Activated CD8-positive, alpha-beta memory T cell treated with anti-CD3 and anti-CD28 coated beads, Interleukin-2, amount 10 ng/mL, durations not matched to agents 7 days and 5 days (primary cell): ENCODE measurements at regions not wholly inside any gene's neighbourhood (a gene's known extent, or its start where the extent isn't known, plus 50 kb on each side); places are given as distances from the start of the nearest gene placed in this dataset.

Source experiments
- ATAC-seq: fragments of 150-1000 bp; cut with Tn5 transposase; one replicate; pipeline ENCODE4 v1.10.0; 2021; ENCODE audit warnings: moderate library complexity
- CTCF ChIA-PET: fragments of 350-600 bp; sonication (Branson Sonifier 250); formaldehyde crosslinking; loops from one replicate; lab custom pipeline; 2021; ENCODE audit warnings: antibody characterized with exemption; lab: Charles Lee
- DNase-seq: peaks from one replicate; pipeline ENCODE4 v3.0.0-alpha.2; 2020
- H3K27ac Mint-ChIP-seq: one replicate; pipeline ENCODE4 v1.8.0; 2021; ENCODE audit warnings: mild to moderate bottlenecking, mixed read lengths
- H3K27me3 Mint-ChIP-seq: one replicate; pipeline ENCODE4 v1.8.0; 2021; ENCODE audit warnings: mixed read lengths
- H3K36me3 Mint-ChIP-seq: one replicate; pipeline ENCODE4 v1.8.0; 2021; ENCODE audit warnings: mild to moderate bottlenecking, mixed read lengths
- H3K4me1 Mint-ChIP-seq: one replicate; pipeline ENCODE4 v1.8.0; 2021; ENCODE audit warnings: mixed read lengths
- H3K4me3 Mint-ChIP-seq: one replicate; pipeline ENCODE4 v1.8.0; 2021; ENCODE audit warnings: mild to moderate bottlenecking, moderate library complexity, mixed read lengths
- H3K9me3 Mint-ChIP-seq: one replicate; pipeline ENCODE4 v1.8.0; 2022; ENCODE audit warnings: low read depth, mixed read lengths

DNA sequence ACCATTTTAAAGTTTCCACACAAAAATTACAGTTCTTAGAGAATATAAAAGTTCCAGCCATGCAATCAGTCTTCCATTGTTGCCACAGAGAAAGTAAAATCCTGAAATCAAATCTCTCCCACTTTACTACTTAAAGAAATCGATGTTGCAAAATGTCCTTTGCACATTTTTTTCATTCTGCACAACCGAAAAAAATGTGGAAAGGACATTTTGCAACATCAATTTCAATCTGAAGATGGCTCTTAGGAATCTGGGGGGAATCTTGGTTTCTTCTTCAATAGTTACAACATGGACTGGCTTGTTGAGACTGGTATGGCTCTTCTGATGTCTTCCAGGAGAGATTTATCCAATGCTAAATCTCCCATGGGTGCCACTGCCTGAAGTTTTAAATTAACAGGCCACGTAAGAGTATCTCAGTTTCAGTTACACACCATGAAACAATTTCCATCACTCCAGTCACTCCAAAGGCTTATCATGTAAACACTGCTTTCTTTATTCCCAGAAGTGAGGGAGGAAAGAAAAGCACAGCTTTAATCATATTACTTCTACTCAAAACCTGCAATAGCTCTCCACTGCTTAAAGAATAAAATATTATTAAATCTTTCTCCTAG is 55.8 kb upstream of the CTNNB1 start:
- Mint-ChIP-seq H3K4me3 (no peak overlapping the region), H3K27me3 (peaks cover 19% of the 10 kb centered on the region), H3K27ac (no peak overlapping the region), H3K36me3 (peaks cover 1% of the 10 kb centered on the region), H3K9me3 (peaks cover 5% of the 10 kb centered on the region), H3K4me1 (no peaks in the 10 kb centered on the region)
- CTCF ChIA-PET: no interaction called here
- DNase-seq: no peak
- no peak for ATAC-seq

DNA sequence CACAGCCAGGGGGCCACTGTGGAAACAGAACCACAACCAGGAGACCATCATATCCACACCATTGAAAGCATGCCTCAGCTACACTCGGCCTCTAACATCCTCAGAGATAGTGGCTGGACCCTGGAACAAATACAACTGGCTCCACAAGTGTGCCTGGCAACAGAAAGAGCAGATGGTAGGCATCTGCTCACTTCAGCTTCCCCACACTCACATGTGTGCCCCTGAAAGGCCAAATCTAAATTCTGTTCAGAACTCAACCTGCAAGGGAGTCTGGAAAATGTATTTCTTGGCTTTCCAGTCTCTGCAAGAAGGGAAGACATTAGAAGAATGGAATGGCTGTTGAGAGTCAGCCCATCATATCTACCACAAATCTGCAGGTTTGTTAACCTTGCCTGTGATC is 54.7 kb upstream of the CTNNB1 start:
- no peak for ATAC-seq
- Mint-ChIP-seq H3K36me3 (peaks cover 1% of the 10 kb centered on the region), H3K27ac (no peak overlapping the region)

DNA sequence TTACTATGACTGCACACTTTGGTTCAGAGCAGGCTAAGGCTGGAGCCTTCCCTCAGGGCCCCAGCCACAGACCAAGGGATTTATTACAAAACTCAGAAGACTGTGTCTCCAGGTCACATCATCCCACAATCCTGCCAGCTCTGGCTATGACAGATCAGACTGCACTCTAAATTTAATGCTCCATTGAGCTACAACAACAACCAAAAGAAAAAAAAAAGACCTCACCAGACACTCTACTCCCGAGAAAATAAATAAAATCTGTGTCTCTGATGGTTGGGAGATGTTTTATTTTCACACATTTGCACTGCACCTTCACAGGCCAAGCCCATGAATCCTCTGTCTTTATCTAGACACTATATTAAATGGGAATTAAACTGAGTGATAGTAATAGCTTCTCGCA is 50.8 kb upstream of the CTNNB1 start:
- Mint-ChIP-seq H3K27me3 (peaks cover 11% of the 10 kb centered on the region), H3K27ac (no peak overlapping the region), H3K4me3 (no peak overlapping the region), H3K4me1 (no peaks in the 10 kb centered on the region), H3K36me3 (peaks cover 1% of the 10 kb centered on the region), H3K9me3 (peaks cover 5% of the 10 kb centered on the region)
- CTCF ChIA-PET: no interaction called here
- no peak for ATAC-seq
- DNase-seq: no peak

More for the DNA sequence above, 54.7 kb upstream of the CTNNB1 start:
- Mint-ChIP-seq H3K4me3 (no peak overlapping the region), H3K9me3 (peaks cover 5% of the 10 kb centered on the region), H3K4me1 (no peaks in the 10 kb centered on the region), H3K27me3 (peaks cover 24% of the 10 kb centered on the region)
- CTCF ChIA-PET: no interaction called here
- no peak for DNase-seq

DNA sequence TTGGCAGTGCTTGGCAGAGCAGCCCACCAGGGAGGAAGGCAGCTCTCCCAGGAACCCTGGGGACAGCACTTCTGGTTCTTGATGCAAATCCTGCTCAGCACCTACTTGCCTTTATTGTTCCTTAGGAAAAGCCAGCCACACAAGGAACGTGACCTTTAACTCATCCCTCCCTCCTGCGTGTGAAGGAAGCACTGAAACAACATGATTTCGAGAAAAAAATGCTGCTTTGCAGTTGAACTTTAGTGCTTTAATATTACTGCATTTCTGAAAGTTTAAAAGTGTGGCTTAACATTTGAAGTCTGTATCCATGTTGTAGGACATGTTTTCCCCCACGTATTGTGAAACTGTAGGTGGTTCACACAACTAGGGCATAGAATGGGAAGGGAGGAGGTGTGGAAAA is 50.4 kb upstream of the CTNNB1 start:
- Mint-ChIP-seq H3K4me1 (no peaks in the 10 kb centered on the region), H3K9me3 (peaks cover 5% of the 10 kb centered on the region), H3K36me3 (peaks cover 1% of the 10 kb centered on the region), H3K27me3 (peaks cover 11% of the 10 kb centered on the region), H3K4me3 (no peak overlapping the region), H3K27ac (no peak overlapping the region)
- CTCF ChIA-PET: no interaction called here
- DNase-seq (no peak), ATAC-seq (no peak)
